Embryonic facial prominence (tissue), 1 donor: ENCODE measurements at regions not wholly inside any gene's neighbourhood (a gene's known extent, or its start where the extent isn't known, plus 50 kb on each side); places are given as distances from the start of the nearest gene placed in this dataset.

Experiments used
- DNase-seq: peaks from one replicate; pipeline ENCODE4 v3.0.0-alpha.2; 2016; ENCODE audit errors: extremely low spot score

- no peak for DNase-seq
Measured at GRCh38 chr7:130994378-130995115, 260.5 kb upstream of the KLF14 start.

GRCh38 chr7:130995252-130996081, 261.5 kb upstream of the KLF14 start:
- no peak for DNase-seq

DNA sequence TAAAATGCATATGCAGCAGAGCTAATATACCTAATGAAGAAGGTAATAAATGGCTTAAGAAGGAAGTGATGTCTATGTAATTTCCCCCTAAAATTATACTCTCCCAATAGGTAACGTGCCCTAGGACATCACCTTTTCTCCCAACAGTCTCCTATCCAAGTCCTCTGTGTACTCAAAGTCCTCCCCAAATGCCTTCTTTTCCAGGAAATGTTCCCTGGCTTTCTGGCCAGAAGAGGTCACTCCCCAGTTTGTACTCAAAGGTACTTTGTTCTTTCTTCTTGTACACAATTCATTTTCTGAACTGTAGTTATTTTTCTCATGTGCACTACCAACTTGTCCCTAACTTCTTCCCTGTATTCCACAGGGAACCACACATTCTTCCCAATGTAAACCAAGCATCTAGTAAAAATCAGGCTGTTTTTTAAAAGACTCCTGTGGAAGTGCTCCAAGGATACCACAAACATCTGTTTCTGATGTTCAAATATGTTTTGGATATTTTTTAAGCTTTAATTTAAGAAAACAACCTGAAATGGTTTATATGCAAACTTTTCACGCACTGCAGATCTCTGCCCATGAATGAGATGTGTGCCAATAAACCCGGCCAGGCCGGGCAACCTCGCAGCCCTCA, 262.3 kb upstream of the KLF14 start:
- DNase-seq, result no peak

DNA sequence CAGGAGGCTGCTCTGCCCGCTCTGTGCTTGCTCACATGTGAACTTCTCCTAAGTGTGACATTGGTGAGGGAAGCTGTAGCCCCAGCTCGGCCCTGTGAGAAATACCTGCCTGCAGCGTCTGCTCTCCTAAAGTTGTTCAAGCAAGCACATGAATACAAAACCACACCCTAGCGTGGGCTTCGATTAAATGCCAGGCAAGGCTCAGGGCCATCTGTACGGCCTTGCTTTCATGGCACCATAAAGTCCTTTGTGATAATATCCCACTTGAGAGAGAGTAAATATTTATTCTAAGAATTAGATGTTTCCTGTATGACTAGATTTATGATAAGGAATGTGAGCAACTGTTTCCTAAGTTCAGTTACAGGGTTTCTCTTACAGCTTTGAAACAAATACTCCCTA, 262.8 kb upstream of the KLF14 start:
- no peak for DNase-seq

DNA sequence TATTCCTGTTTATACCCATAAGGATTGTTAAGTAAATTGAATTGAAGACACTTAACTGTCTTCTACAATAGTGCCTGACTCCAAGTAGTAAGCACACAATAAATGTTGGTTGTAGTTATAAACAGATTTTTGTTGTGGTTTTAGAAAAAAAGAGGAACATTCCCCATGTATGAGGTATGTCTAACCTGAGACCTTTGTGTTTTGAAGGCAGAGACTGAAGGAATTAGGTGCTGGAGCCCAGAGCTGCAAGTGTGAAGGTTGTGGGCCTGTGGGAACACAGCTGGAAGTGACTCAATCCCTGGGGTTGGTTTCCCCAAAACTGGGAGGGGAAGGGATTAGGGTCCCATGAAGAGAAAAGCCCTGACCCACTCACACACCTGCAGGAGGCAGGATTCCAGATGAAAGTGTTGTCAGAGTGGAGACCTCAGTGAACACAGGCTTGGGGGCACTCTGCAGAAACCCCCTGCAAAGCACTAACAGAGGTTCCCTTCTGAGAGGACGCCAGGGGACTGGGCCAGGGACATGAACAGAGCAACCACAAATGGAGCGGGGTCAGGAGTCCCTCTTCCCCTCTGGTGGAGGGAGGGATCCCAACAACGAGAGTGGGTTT, 265.1 kb upstream of the KLF14 start:
- DNase-seq, result no peak

- DNase-seq, result no peak
Measured at GRCh38 chr7:130999926-131000325, 265.9 kb upstream of the KLF14 start.

- DNase-seq, result no peak
Measured at GRCh38 chr7:131000389-131000788, 266.4 kb upstream of the KLF14 start.

DNA sequence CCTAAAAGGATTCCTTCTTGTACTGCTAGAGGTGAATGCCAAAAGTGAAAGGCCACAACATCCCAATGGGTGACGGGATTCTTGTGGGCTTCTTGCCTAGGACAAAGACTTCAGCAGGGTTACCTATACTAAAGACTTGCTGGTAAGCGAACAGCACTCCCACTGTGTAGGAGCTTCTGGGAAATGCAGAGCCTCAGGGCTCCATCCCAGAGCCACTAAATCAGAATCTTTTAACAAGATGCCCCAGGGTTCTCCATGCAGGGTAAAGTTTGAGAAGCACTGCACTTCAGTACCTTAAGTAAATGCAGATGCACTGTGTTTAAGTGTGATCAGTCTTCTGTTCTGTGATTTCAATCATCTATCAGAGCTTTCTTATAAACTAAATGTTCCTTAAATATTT, 266.9 kb upstream of the KLF14 start:
- DNase-seq, result no peak

DNA sequence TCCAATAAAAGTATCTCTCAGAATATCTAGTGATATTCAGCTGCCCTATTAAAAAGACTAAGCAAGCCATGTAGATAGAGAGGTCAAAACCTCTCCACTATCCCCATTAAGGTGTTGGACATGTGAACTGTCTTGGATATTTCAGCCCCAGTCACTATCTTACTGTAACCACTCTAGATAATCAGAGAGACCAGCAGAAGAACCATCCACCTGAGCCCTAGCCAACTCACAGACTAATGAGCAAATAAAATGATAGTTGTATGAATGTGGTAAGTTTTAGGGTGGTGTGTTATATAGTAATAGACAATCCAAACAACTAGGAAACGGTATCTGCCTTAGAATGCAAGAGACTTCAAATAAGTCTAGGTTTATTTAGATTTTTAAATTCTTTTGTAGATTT, 268.6 kb upstream of the KLF14 start:
- no peak for DNase-seq

DNA sequence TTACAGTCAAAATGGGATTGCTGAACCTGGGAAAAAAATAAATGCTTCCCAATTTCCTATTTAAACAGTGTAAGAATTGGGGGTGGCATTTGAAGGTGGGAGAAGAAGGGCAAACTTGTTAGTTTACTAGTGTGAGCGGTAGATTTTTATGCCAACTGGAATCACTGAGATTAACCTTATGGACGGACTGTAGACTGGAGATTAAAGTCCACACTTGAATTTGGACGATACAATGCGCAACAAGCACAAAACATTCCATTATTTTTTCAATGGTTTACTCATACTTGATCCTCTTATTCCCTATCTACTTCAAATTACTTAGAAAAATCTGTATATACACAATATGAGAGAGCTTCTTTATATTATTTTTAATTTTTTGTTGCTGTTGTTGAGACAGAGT, 269.6 kb upstream of the KLF14 start:
- DNase-seq, result no peak

DNA sequence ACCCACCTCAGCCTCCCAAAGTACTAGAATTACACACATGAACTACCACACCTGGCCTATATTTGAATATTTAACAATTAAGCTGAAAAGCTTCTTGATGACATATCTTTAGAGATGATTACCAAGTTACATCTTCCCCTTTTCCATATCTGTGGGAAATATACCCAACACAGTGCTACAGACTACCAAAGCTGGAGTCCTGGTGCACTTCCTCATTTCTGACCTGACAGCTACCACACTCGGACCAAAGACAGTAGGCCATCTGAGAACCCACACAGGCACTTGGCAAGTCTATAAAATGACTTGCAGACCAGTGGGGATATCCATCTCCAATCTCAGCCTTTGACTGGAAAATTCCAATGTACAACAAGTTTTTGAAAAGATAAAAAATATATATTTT, 270.4 kb upstream of the KLF14 start:
- no peak for DNase-seq

- peak; percentile 67 for DNase-seq
Measured at GRCh38 chr7:131007439-131008330, 273.7 kb upstream of the KLF14 start.

GRCh38 chr7:131008840-131009711, 275.1 kb upstream of the KLF14 start:
- DNase-seq, result no peak

- no peak for DNase-seq
Measured at GRCh38 chr7:131010029-131010716, 276.2 kb upstream of the KLF14 start.

DNA sequence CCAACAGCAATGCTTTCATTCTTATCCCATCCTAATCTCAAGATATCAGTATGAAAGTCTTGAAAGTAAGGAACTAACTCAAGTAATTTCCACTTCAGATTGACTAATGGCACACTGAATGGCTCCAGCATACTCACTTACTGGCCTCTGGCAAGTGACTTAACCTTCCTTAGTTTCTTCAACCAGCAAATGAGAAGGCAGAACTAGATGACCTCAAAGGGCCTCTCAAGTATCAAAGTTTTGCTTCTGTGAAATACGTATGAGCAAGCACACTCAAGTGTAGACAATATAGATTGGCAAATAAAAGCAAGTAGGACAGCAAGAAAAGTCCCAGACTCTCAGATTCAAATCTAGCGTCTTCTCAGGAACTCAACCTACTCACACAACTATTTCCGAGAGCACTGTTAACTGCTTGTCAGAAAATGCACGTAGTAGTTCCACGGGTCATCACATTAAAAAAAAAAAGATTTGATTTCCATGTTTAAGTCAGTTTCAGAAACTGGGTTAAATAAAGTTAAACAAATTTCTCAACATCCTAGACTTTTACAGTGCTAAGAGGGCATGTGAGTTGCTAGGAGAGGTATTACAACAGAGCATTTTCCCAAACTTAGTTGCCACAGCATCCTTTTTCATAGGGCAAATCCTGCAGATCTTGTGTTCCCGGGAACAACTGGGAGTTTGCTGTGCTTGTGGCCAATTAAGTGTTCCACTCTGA, 276.9 kb upstream of the KLF14 start:
- DNase-seq, result no peak

GRCh38 chr7:131011432-131011742, 277.4 kb upstream of the KLF14 start:
- no peak for DNase-seq

GRCh38 chr7:131011976-131012375, 278.0 kb upstream of the KLF14 start:
- no peak for DNase-seq

DNA sequence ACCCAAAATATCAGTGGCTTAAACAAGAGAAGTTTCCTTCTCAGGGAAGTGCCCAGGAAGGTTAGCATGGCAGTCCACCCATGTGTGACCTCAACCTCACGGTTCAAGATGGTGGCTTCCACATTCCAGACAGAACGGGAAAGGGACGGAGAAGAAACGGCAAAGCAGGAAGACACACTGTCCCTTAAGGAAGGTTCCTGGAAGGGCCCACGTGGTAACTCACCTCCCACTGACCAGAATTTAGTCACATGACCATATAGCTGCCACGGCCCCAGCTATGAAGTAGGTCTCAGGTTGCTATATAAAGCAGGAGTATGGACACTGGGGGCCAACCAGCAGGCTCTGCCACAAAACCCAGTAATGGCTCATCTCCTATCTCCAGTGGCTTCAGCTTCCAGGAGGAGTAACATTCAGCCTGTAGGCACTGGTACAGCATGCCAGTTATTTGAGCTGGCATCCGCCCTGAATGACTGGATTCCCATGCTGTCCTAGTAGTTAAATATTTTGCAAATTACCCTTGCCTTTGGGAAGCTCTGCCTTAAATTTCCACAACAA, 278.5 kb upstream of the KLF14 start:
- no peak for DNase-seq

DNA sequence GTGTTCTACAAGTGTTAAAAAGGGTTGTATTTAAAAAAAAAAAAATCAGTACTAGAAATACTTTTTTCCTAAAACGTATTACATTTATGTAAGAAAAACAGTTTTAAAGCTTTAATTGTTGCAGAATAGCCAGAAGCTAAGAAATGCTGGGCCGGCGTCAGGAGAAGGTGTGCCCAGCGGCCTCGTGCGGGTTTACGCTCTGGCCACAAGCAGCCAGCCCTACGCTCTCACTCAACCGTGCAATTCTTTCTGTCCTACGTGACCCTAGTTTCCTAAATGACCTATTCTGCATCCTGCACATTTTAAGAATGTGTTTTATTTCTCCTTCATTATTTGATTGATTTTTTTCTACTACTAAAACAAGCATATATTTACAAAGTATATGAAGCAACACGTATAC, 279.7 kb upstream of the KLF14 start:
- no peak for DNase-seq
